WTC11 (cell line): ENCODE measurements at regions not wholly inside any gene's neighbourhood (a gene's known extent, or its start where the extent isn't known, plus 50 kb on each side); places are given as distances from the start of the nearest gene placed in this dataset.

Experiments used
- ATAC-seq: fragments of 200-7000 bp; cut with Tn5 transposase; 2 replicates; pipeline ENCODE4 v1.10.0; 2021; ENCODE audit warnings: mild to moderate bottlenecking, moderate library complexity
- CTCF ChIA-PET: fragments of 300-600 bp; sonication (Branson Sonifier 250); formaldehyde crosslinking; loops from one replicate; lab custom pipeline; 2021; ENCODE audit warnings: antibody characterized with exemption; lab: Charles Lee
- POLR2A ChIA-PET: fragments of 350-600 bp; sonication (Branson Sonifier 250); formaldehyde crosslinking; loops from one replicate; lab custom pipeline; 2021; ENCODE audit warnings: antibody characterized with exemption; lab: Charles Lee
- DNase-seq: peaks from one replicate; pipeline ENCODE4 v3.0.0; 2021; ENCODE audit warnings: low spot score
- H3K27ac Mint-ChIP-seq: 2 replicates; pipeline ENCODE4 v1.8.0; 2021; ENCODE audit warnings: mixed read lengths
- H3K27me3 Mint-ChIP-seq: 2 replicates; pipeline ENCODE4 v1.8.0; 2021; ENCODE audit warnings: low read depth, mild to moderate bottlenecking, moderate library complexity, mixed read lengths
- H3K36me3 Mint-ChIP-seq: 2 replicates; pipeline ENCODE4 v1.8.0; 2021; ENCODE audit warnings: mixed read lengths
- H3K4me1 Mint-ChIP-seq: 2 replicates; pipeline ENCODE4 v1.8.0; 2022; ENCODE audit warnings: mixed read lengths
- H3K4me3 Mint-ChIP-seq: 2 replicates; pipeline ENCODE4 v1.8.0; 2021; ENCODE audit warnings: mild to moderate bottlenecking, moderate library complexity, mixed read lengths
- H3K9me3 Mint-ChIP-seq: 2 replicates; pipeline ENCODE4 v1.8.0; 2021; ENCODE audit warnings: mixed read lengths
- ATF2 ChIP-seq: sonication (generic); formaldehyde crosslinking; IDR thresholded peaks from 2 replicates; pipeline ENCODE4 v1.8.1; 2022; ENCODE audit warnings: low read depth, missing genetic modification reagents, borderline replicate concordance
- E2F4 ChIP-seq: sonication (generic); formaldehyde crosslinking; IDR thresholded peaks from 2 replicates; pipeline ENCODE4 v1.8.1; 2022; ENCODE audit warnings: low read depth, mild to moderate bottlenecking, moderate library complexity, missing genetic modification reagents, borderline replicate concordance
- ERG ChIP-seq: fragments of 250-450 bp; sonication (Bioruptor Pico); IDR thresholded peaks from 2 replicates; pipeline ENCODE4 v1.8.0; 2021; ENCODE audit warnings: mild to moderate bottlenecking
- ETV6 ChIP-seq: sonication (generic); formaldehyde crosslinking; IDR thresholded peaks from 2 replicates; pipeline ENCODE4 v1.8.1; 2022; ENCODE audit warnings: mild to moderate bottlenecking, missing genetic modification reagents
- HMGXB4 ChIP-seq: sonication (generic); formaldehyde crosslinking; IDR thresholded peaks from 2 replicates; pipeline ENCODE4 v1.8.1; 2023; ENCODE audit warnings: mild to moderate bottlenecking, moderate library complexity, missing genetic modification reagents
- NFATC4 ChIP-seq: fragments of 250-450 bp; sonication (Bioruptor Pico); IDR thresholded peaks from 2 replicates; pipeline ENCODE4 v1.9.0; 2021; ENCODE audit warnings: mild to moderate bottlenecking
- NR2C2 ChIP-seq: sonication (generic); formaldehyde crosslinking; IDR thresholded peaks from 2 replicates; pipeline ENCODE4 v1.8.0; 2022; ENCODE audit warnings: mild to moderate bottlenecking, missing genetic modification reagents
- NR3C1 ChIP-seq: sonication (generic); formaldehyde crosslinking; conservative IDR thresholded peaks from 2 replicates; pipeline ENCODE4 v1.8.1; 2023; ENCODE audit warnings: low read depth, mild to moderate bottlenecking, missing genetic modification reagents
- TEAD1 ChIP-seq: sonication (generic); formaldehyde crosslinking; IDR thresholded peaks from 2 replicates; pipeline ENCODE4 v1.8.0; 2022; ENCODE audit warnings: mild to moderate bottlenecking, missing genetic modification reagents
- ZBTB43 ChIP-seq: sonication (generic); formaldehyde crosslinking; IDR thresholded peaks from 2 replicates; pipeline ENCODE4 v1.8.1; 2023; ENCODE audit warnings: mild to moderate bottlenecking, missing genetic modification reagents
- ZNF121 ChIP-seq: sonication (generic); formaldehyde crosslinking; IDR thresholded peaks from 2 replicates; pipeline ENCODE4 v1.8.0; 2023; ENCODE audit warnings: missing genetic modification reagents
- ZNF138 ChIP-seq: sonication (generic); formaldehyde crosslinking; conservative IDR thresholded peaks from 2 replicates; pipeline ENCODE4 v1.8.1; 2022; ENCODE audit warnings: mild to moderate bottlenecking, moderate library complexity, missing genetic modification reagents
- ZNF416 ChIP-seq: fragments of 250-450 bp; sonication (Bioruptor Pico); IDR thresholded peaks from 2 replicates; pipeline ENCODE4 v1.9.0; 2021; ENCODE audit warnings: mild to moderate bottlenecking, inconsistent platforms
- ZNF532 ChIP-seq: fragments of 250-450 bp; sonication (Bioruptor Pico); IDR thresholded peaks from 2 replicates; pipeline ENCODE4 v1.9.0; 2021; ENCODE audit warnings: mild to moderate bottlenecking, borderline replicate concordance

- no peak for TF ChIP-seq ZNF532 (CRISPR knock-in tag)
- no peak for TF ChIP-seq ETV6
- TF ChIP-seq ERG (CRISPR knock-in tag) = no peak
These were observed 167.1 kb upstream of the CIBAR2 start (continued) for GRCh38 chr16:85279402-85279801.

- CTCF ChIA-PET = interaction anchor here (0.8 to 2.2 kb wide), 8 partner anchors 10 to 336 kb away, joined by 3 to 5 read pairs (median 3); no protein-coding TSS in a partner anchor
These were observed 167.7 kb upstream of the CIBAR2 start for GRCh38 chr16:85279825-85280545.

More at GRCh38 chr16:85279825-85280545, 167.7 kb upstream of the CIBAR2 start:
- POLR2A ChIA-PET = no interaction called here
- ATAC-seq = no peak
- TF ChIP-seq ETV6 (no peak), ERG (CRISPR knock-in tag) (no peak), NFATC4 (no peak), E2F4 (CRISPR knock-in tag) (no peak), ZBTB43 (CRISPR knock-in tag) (no peak), ZNF121 (CRISPR knock-in tag) (no peak), ATF2 (CRISPR knock-in tag) (no peak), TEAD1 (CRISPR knock-in tag) (no peak), ZNF138 (CRISPR knock-in tag) (no peak), NR2C2 (CRISPR knock-in tag) (no peak), HMGXB4 (CRISPR knock-in tag) (no peak), ZNF416 (CRISPR knock-in tag) (no peak), NR3C1 (CRISPR knock-in tag) (no peak)
- Mint-ChIP-seq H3K27ac (no peak overlapping the region), H3K36me3 (no peaks in the 10 kb centered on the region), H3K27me3 (no peaks in the 10 kb centered on the region), H3K9me3 (no peaks in the 10 kb centered on the region), H3K4me3 (no peak overlapping the region), H3K4me1 (peaks cover 25% of the 10 kb centered on the region)
- DNase-seq = no peak
